ENCODE measurements at regions not wholly inside any gene's neighbourhood (a gene's known extent, or its start where the extent isn't known, plus 50 kb on each side); places are given as distances from the start of the nearest gene placed in this dataset.
A peak's percentile ranks its signal among the peaks of the same experiment; 100 is the strongest.

DNA sequence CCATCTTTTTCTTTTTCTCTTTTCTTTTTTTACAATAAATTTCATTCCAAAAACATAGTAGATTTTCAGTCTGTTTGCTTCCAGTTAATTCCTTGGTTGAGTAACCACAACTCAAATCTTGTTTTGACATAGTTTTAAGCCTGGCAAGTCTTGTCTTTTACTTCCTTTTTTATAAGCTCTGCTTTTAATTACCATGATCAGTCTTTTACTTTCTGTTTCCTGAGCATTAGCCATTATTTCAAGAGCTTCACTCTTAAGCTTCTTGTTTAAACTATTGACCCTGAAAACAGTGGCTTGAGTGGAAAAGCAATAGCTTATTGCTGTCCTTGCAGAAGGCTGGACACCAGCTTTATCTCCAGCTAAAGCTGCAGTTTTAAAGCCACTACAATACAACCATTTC lies 1363.3 kb downstream of the MAT2B start:
- H2AFZ ChIP-seq (ENCODE audit: control insufficient read depth, low read depth, low read length), result no peak overlapping the region
- no peaks in the 10 kb centered on the region for H4K20me1 ChIP-seq (ENCODE audit: control insufficient read depth, insufficient read depth)
- ChIA-PET CTCF (interaction anchor here (0.8 kb wide), 1 partner anchor 243 kb away, joined by 3 read pairs; no protein-coding TSS in a partner anchor), RAD21 (ENCODE audit: unreplicated experiment) (interaction anchor here (0.7 to 1.5 kb wide), 4 partner anchors 8 to 161 kb away, joined by 3 to 7 read pairs (median 5); no protein-coding TSS in a partner anchor), POLR2A (interaction anchor here (0.6 to 1.0 kb wide), 2 partner anchors 9 to 784 kb away, joined by 3 to 6 read pairs; no protein-coding TSS in a partner anchor), SMC1A (ENCODE audit: uncharacterized antibody, unreplicated experiment) (interaction anchor here (0.8 to 2.5 kb wide), 5 partner anchors 9 to 127 kb away, joined by 3 to 5 read pairs (median 4); no protein-coding TSS in a partner anchor)
- no TSS peak for BruUV-seq (replicated peaks)
- no peak overlapping the region for H3K4me2 ChIP-seq (ENCODE audit: control insufficient read depth, insufficient read depth)
- ATAC-seq, result peak; percentile 73
- H3K4me3 ChIP-seq, result no peak overlapping the region
- no peaks in the 10 kb centered on the region for H3K9me3 ChIP-seq (replicated peaks; ENCODE audit: control insufficient read depth, insufficient read depth, low read length)
- FAIRE-seq, result no peak
- no peaks in the 10 kb centered on the region for H3K79me2 ChIP-seq (ENCODE audit: control insufficient read depth, insufficient read depth, low read length)
- no peak overlapping the region for H3K9ac ChIP-seq (ENCODE audit: control insufficient read depth, insufficient read depth, low read length)
- no peaks in the 10 kb centered on the region for H3K27me3 ChIP-seq (replicated peaks in 1 of 2; ENCODE audit: control insufficient read depth in 2 of 2, insufficient read depth in 2 of 2, low read length in 1 of 2)
- intact Hi-C loops (cut with micrococcal nuclease; ENCODE audit: unreplicated experiment), result no loop called here
- no peak for DNase-seq (ENCODE audit: low read depth, low spot score)
- H3K4me1 ChIP-seq (ENCODE audit: control insufficient read depth, insufficient read depth, low read length), result no peaks in the 10 kb centered on the region
- no peaks in the 10 kb centered on the region for H3K36me3 ChIP-seq (ENCODE audit: control insufficient read depth in 2 of 2, insufficient read depth in 2 of 2, low read length in 1 of 2)
- TF ChIP-seq RFX5 (IDR thresholded peaks at IDR 0.05; ENCODE audit: low read depth, low read length), result no peak
- TF ChIP-seq ZZZ3 (IDR thresholded peaks at IDR 0.05; ENCODE audit: control insufficient read depth, insufficient read length, low read depth), result no peak
- TF ChIP-seq KLF5 (IDR thresholded peaks at IDR 0.05; ENCODE audit: partially characterized antibody), result no peak
- no peak for TF ChIP-seq ZBTB11 (CRISPR knock-in tag; IDR thresholded peaks at IDR 0.05)
- TF ChIP-seq CEBPB (IDR thresholded peaks at IDR 0.05; ENCODE audit: borderline replicate concordance in 1 of 2, low read depth in 2 of 2, low read length in 2 of 2), result no peak
- TF ChIP-seq, protein P1, sequence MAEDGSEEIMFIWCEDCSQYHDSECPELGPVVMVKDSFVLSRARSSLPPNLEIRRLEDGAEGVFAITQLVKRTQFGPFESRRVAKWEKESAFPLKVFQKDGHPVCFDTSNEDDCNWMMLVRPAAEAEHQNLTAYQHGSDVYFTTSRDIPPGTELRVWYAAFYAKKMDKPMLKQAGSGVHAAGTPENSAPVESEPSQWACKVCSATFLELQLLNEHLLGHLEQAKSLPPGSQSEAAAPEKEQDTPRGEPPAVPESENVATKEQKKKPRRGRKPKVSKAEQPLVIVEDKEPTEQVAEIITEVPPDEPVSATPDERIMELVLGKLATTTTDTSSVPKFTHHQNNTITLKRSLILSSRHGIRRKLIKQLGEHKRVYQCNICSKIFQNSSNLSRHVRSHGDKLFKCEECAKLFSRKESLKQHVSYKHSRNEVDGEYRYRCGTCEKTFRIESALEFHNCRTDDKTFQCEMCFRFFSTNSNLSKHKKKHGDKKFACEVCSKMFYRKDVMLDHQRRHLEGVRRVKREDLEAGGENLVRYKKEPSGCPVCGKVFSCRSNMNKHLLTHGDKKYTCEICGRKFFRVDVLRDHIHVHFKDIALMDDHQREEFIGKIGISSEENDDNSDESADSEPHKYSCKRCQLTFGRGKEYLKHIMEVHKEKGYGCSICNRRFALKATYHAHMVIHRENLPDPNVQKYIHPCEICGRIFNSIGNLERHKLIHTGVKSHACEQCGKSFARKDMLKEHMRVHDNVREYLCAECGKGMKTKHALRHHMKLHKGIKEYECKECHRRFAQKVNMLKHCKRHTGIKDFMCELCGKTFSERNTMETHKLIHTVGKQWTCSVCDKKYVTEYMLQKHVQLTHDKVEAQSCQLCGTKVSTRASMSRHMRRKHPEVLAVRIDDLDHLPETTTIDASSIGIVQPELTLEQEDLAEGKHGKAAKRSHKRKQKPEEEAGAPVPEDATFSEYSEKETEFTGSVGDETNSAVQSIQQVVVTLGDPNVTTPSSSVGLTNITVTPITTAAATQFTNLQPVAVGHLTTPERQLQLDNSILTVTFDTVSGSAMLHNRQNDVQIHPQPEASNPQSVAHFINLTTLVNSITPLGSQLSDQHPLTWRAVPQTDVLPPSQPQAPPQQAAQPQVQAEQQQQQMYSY (CRISPR knock-in tag; IDR thresholded peaks at IDR 0.05), result no peak
- no peak for TF ChIP-seq ETV6 (conservative IDR thresholded peaks at IDR 0.05 in 1 of 2, IDR thresholded peaks at IDR 0.05 in 1 of 2; ENCODE audit: borderline replicate concordance in 1 of 2, low read depth in 1 of 2)
- TF ChIP-seq POLR2AphosphoS5 (IDR thresholded peaks at IDR 0.05; ENCODE audit: low read length), result no peak
- TF ChIP-seq ZNF622 (IDR thresholded peaks at IDR 0.05), result no peak
- in situ Hi-C loops (cut with MboI), result no loop called here
- no peak overlapping the region for H3K27ac ChIP-seq (ENCODE audit: control insufficient read depth, insufficient read depth)

Measured in GM12878 (cell line).